Esophagus muscularis mucosa (tissue), 4 donors: ENCODE measurements at regions not wholly inside any gene's neighbourhood (a gene's known extent, or its start where the extent isn't known, plus 50 kb on each side); places are given as distances from the start of the nearest gene placed in this dataset.

Experiments
- CTCF ChIP-seq, 3 experiments: fragments of 200-600 bp in 2 of 3; fragments of 450-650 bp in 1 of 3; sonication (generic) in 2 of 3; IDR thresholded peaks; one replicate each; pipeline ENCODE4 v1.5.1; 2017 to 2019; ENCODE audit warnings: antibody characterized with exemption in 3 of 3, mild to moderate bottlenecking in 2 of 3, moderate library complexity in 1 of 3
- EP300 ChIP-seq: sonication (generic); formaldehyde crosslinking; IDR thresholded peaks from one replicate; pipeline ENCODE4 v1.6.1; 2017; ENCODE audit warnings: antibody characterized with exemption
- POLR2A ChIP-seq: fragments of 450-650 bp; IDR thresholded peaks from one replicate; pipeline ENCODE4 v1.6.1; 2017; ENCODE audit warnings: antibody characterized with exemption, moderate library complexity, mild to moderate bottlenecking, low read depth
- POLR2AphosphoS5 ChIP-seq, 2 donors: sonication (generic); formaldehyde crosslinking; IDR thresholded peaks; one replicate each; pipeline ENCODE4 v1.6.1; 2017; ENCODE audit warnings: antibody characterized with exemption in 2 of 2

DNA sequence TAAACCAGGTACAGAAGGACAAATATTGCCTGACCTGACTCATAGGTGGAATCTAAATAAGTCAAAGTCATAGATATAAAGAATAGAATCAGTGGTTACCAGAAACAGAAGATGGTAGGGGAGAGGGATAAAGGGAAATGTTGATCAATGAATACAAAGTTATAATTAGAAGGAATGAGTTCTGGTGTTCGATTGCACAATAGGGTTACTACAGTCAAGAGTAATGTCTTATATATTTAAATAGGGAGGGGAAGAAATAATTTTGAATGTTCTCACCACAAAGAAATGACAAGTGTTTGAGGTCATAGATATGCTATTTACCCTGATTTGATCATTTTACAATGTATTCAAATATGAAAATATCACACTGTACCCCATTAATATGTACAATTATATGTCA is 1541.2 kb downstream of the SLITRK1 start:
- no peak for TF ChIP-seq CTCF (IDR thresholded peaks at IDR 0.05)
- TF ChIP-seq POLR2A: no peak
- no peak for TF ChIP-seq POLR2AphosphoS5 (IDR thresholded peaks at IDR 0.05)
- no peak for TF ChIP-seq EP300
